NT2/D1 (cell line): ENCODE measurements at regions not wholly inside any gene's neighbourhood (a gene's known extent, or its start where the extent isn't known, plus 50 kb on each side); places are given as distances from the start of the nearest gene placed in this dataset.

Experiments used
- DNase-seq: peaks from one replicate; pipeline ENCODE4 v3.0.0-alpha.2; 2011; ENCODE audit warnings: low read depth, low spot score
- H3K27me3 ChIP-seq: 2 replicates; pipeline ENCODE4 v1.6.0; 2011; ENCODE audit warnings: mild to moderate bottlenecking; ENCODE audit not compliant: insufficient read length, insufficient read depth
- H3K36me3 ChIP-seq: 2 replicates; pipeline ENCODE4 v1.6.1; 2011; ENCODE audit warnings: mild to moderate bottlenecking, low read length, mixed read lengths; ENCODE audit not compliant: insufficient read depth, insufficient read length
- H3K4me1 ChIP-seq: 2 replicates; pipeline ENCODE4 v1.5.1; 2011; ENCODE audit not compliant: insufficient read depth, insufficient read length
- H3K4me3 ChIP-seq: 2 replicates; pipeline ENCODE4 v1.5.1; 2011; ENCODE audit warnings: low read depth; ENCODE audit not compliant: insufficient read length
- H3K9ac ChIP-seq: 2 replicates; pipeline ENCODE4 v1.6.0; 2011; ENCODE audit warnings: low read depth; ENCODE audit not compliant: insufficient read length
- H3K9me3 ChIP-seq: 2 replicates; pipeline ENCODE4 v1.5.1; 2011; ENCODE audit warnings: mild to moderate bottlenecking, low read length; ENCODE audit not compliant: insufficient read depth
- SUZ12 ChIP-seq: IDR thresholded peaks from 2 replicates; pipeline ENCODE4 v1.6.1; 2011; ENCODE audit not compliant: insufficient read length, insufficient read depth; ENCODE audit errors: extremely low read depth
- YY1 ChIP-seq: IDR thresholded peaks from 2 replicates; pipeline ENCODE4 v1.6.1; 2011; ENCODE audit not compliant: insufficient read length, insufficient read depth
- ZNF274 ChIP-seq: IDR thresholded peaks from 2 replicates; pipeline ENCODE4 v1.6.1; 2011; ENCODE audit warnings: mild to moderate bottlenecking, low read depth, low read length

DNA sequence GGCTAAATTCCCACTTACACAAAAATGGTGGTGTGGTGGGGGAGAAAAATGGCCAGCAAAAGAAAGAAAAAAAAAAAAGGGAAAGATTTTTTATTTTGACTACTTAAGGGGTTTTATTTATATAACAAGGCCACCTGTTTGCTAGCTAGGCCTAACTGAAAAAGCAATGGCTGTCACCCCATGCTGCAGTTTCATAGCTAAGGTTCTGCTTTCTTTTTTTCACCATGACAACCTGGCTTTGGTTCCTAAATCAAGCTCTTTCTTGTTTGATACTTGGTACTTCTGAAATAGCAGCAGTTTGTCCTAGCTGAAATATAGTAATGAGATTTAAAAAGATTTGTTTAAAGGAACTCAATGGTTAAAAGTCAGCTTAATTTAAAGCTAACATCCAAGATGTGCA lies 433.2 kb upstream of the MEX3C start:
- no peaks in the 10 kb centered on the region for H3K36me3 ChIP-seq
- no peak overlapping the region for H3K9ac ChIP-seq

DNA sequence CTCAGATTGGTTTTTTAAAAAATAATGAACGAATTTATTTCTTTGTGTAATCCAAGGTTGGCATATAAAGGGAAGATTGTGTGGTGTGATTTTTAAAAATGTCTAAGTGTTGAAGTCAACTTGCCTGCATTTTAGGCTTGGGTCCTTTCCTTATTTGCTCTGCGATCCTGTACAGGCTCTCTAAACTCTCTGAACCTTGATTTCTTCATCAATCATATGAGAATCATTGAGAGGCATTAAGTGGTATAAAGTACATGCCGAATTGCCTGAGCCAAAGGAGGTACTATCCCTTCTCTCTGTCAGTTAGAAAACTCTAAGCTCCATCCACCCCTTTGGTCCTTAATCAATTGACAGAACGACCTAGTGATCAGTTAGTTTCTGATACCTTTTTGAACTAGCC lies 440.4 kb upstream of the MEX3C start:
- no peaks in the 10 kb centered on the region for H3K36me3 ChIP-seq
- no peaks in the 10 kb centered on the region for H3K27me3 ChIP-seq
- H3K4me3 ChIP-seq: no peak overlapping the region
- no peak overlapping the region for H3K9ac ChIP-seq
- DNase-seq: no peak
- TF ChIP-seq YY1: no peak
- TF ChIP-seq SUZ12: no peak
- peaks cover 30% of the 10 kb centered on the region for H3K9me3 ChIP-seq
- no peaks in the 10 kb centered on the region for H3K4me1 ChIP-seq

More for the DNA sequence above, 433.2 kb upstream of the MEX3C start:
- no peaks in the 10 kb centered on the region for H3K27me3 ChIP-seq
- no peaks in the 10 kb centered on the region for H3K4me1 ChIP-seq
- TF ChIP-seq ZNF274 (no peak), YY1 (no peak), SUZ12 (no peak)
- H3K9me3 ChIP-seq: peaks cover 34% of the 10 kb centered on the region
- no peak overlapping the region for H3K4me3 ChIP-seq
- no peak for DNase-seq

DNA sequence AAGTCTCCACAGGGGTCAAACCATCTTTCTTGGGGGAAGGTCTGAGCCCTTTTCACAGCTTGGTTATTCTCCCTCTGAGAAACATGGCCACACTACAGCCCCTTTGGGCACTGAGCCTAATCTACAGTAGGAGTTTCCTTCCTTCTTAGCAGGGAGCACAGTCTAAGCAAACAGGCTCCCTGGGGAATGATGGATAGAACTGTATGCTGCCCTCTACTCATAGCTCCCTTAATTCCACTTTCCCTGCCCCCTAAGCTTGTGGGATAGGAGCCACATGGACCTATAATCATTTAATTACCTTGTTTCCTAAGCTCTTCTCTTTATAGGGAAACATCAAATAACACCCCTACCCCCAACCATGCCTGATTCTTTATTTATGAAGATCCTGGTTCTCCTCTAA lies 442.1 kb upstream of the MEX3C start:
- TF ChIP-seq ZNF274 (no peak), YY1 (no peak), SUZ12 (no peak)
- no peaks in the 10 kb centered on the region for H3K4me1 ChIP-seq
- no peak overlapping the region for H3K9ac ChIP-seq
- H3K4me3 ChIP-seq: no peak overlapping the region
- peaks cover 18% of the 10 kb centered on the region for H3K9me3 ChIP-seq
- DNase-seq: no peak
- no peaks in the 10 kb centered on the region for H3K27me3 ChIP-seq
- H3K36me3 ChIP-seq: no peaks in the 10 kb centered on the region

- Histone ChIP-seq H3K9me3 (no peaks in the 10 kb centered on the region), H3K4me3 (no peak overlapping the region), H3K27me3 (no peaks in the 10 kb centered on the region), H3K4me1 (no peaks in the 10 kb centered on the region), H3K9ac (no peak overlapping the region), H3K36me3 (no peaks in the 10 kb centered on the region)
- no peak for TF ChIP-seq ZNF274
- no peak for TF ChIP-seq YY1
- TF ChIP-seq SUZ12: no peak
- no peak for DNase-seq
These were observed 446.0 kb upstream of the MEX3C start for GRCh38 chr18:51643483-51643882.

GRCh38 chr18:51645607-51646006 lies 448.1 kb upstream of the MEX3C start:
- no peaks in the 10 kb centered on the region for H3K4me1 ChIP-seq
- H3K9me3 ChIP-seq: no peaks in the 10 kb centered on the region
- no peaks in the 10 kb centered on the region for H3K27me3 ChIP-seq
- no peak overlapping the region for H3K4me3 ChIP-seq
- DNase-seq: no peak
- H3K9ac ChIP-seq: no peak overlapping the region
- H3K36me3 ChIP-seq: no peaks in the 10 kb centered on the region
- no peak for TF ChIP-seq SUZ12
- TF ChIP-seq ZNF274: no peak
- no peak for TF ChIP-seq YY1

- no peaks in the 10 kb centered on the region for H3K4me1 ChIP-seq
- no peaks in the 10 kb centered on the region for H3K27me3 ChIP-seq
- no peaks in the 10 kb centered on the region for H3K9me3 ChIP-seq
- no peak for TF ChIP-seq ZNF274
- TF ChIP-seq YY1: no peak
- no peak for TF ChIP-seq SUZ12
- DNase-seq: no peak
- no peak overlapping the region for H3K9ac ChIP-seq
- H3K36me3 ChIP-seq: no peaks in the 10 kb centered on the region
- H3K4me3 ChIP-seq: no peak overlapping the region
These were observed 449.9 kb upstream of the MEX3C start for GRCh38 chr18:51647346-51647745.

DNA sequence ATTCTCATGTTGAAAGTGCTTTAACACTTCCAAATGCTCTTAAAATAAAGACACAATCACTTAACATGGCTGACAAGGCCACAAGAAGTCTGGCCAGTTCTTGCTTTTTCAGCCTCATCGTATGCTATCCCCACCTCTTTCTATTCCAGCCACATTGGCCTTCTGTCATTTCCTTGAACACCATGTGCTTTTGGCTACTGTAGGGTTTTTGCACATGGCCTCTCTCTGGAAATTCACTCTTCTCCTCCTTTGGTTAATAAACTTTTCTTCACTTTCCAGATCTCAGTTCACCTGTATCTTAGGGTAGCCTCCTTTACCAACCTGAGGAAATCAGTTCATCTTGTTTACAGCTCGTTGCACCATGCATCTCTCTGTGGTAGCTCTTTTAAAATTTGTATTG lies 450.5 kb upstream of the MEX3C start:
- no peaks in the 10 kb centered on the region for H3K9me3 ChIP-seq
- H3K4me1 ChIP-seq: no peaks in the 10 kb centered on the region
- no peaks in the 10 kb centered on the region for H3K36me3 ChIP-seq
- no peak for TF ChIP-seq YY1
- no peak for TF ChIP-seq SUZ12
- TF ChIP-seq ZNF274: no peak
- H3K4me3 ChIP-seq: no peak overlapping the region
- H3K9ac ChIP-seq: no peak overlapping the region
- no peaks in the 10 kb centered on the region for H3K27me3 ChIP-seq
- no peak for DNase-seq

- DNase-seq: no peak
These were observed 452.3 kb upstream of the MEX3C start for GRCh38 chr18:51649796-51650195.

More at GRCh38 chr18:51649796-51650195, 452.3 kb upstream of the MEX3C start:
- no peak overlapping the region for H3K4me3 ChIP-seq
- H3K9ac ChIP-seq: no peak overlapping the region
- H3K27me3 ChIP-seq: no peaks in the 10 kb centered on the region
- no peak for TF ChIP-seq YY1
- no peak for TF ChIP-seq ZNF274
- TF ChIP-seq SUZ12: no peak
- H3K9me3 ChIP-seq: peaks cover 6% of the 10 kb centered on the region; the same call in 1 of the 2 replicates
- H3K36me3 ChIP-seq: no peaks in the 10 kb centered on the region
- H3K4me1 ChIP-seq: no peaks in the 10 kb centered on the region
